Coronary artery (tissue), 2 donors: ENCODE measurements at regions not wholly inside any gene's neighbourhood (a gene's known extent, or its start where the extent isn't known, plus 50 kb on each side); places are given as distances from the start of the nearest gene placed in this dataset.

ENCODE experiments used
- DNase-seq: peaks from one replicate; pipeline ENCODE4 v3.0.0-alpha.2; 2017; ENCODE audit warnings: low spot score
- H3K27ac ChIP-seq, 2 donors: fragments of 200-600 bp; sonication (generic); one replicate each; pipeline ENCODE4 v1.5.1; 2016 to 2019
- H3K4me3 ChIP-seq: fragments of 200-600 bp; sonication (generic); 2 replicates; pipeline ENCODE4 v1.5.1; 2016; ENCODE audit warnings: mild to moderate bottlenecking, moderate library complexity
- TF ChIP-seq, protein P1 (sequence below): fragments of 200-600 bp; sonication (generic); IDR thresholded peaks from one replicate; pipeline ENCODE4 v1.5.1; 2019; ENCODE audit warnings: antibody characterized with exemption

DNA sequence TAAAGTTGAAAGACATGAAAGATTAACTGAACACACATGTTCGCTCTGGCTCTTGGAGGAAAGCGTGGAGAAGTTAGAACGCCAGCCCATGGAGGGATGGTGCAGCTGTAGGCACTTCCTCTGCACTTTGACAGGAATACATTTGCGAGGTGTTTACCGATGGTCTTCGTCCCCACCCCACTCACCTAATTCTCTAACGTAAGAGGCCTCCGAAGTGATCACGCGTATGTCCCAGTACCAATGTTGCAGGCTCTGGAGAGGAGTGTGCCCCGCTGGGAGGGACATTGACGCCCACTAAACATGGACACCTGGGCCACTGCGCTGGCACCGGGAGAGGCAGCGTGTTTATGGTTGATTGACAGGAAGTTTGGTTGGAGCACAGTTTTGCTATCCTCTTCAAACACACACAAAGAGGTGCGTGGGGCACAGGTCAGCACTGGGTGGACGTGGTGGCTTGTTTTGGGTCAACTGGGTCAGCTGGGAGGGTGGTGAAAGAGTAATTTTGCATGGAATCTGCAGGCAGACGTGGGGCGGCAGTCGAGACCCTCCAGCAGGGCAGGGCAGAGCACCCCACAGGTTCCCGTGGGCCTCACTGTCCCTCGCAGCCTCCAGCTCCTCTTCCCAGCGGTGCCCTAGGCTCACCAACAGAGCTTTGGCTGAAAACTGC is 110.1 kb downstream of the DLL1 start:
- no peak overlapping the region for H3K27ac ChIP-seq
- TF ChIP-seq, protein P1, sequence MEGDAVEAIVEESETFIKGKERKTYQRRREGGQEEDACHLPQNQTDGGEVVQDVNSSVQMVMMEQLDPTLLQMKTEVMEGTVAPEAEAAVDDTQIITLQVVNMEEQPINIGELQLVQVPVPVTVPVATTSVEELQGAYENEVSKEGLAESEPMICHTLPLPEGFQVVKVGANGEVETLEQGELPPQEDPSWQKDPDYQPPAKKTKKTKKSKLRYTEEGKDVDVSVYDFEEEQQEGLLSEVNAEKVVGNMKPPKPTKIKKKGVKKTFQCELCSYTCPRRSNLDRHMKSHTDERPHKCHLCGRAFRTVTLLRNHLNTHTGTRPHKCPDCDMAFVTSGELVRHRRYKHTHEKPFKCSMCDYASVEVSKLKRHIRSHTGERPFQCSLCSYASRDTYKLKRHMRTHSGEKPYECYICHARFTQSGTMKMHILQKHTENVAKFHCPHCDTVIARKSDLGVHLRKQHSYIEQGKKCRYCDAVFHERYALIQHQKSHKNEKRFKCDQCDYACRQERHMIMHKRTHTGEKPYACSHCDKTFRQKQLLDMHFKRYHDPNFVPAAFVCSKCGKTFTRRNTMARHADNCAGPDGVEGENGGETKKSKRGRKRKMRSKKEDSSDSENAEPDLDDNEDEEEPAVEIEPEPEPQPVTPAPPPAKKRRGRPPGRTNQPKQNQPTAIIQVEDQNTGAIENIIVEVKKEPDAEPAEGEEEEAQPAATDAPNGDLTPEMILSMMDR, result no peak
- peak; percentile 52 for DNase-seq
- no peak overlapping the region for H3K4me3 ChIP-seq

DNA sequence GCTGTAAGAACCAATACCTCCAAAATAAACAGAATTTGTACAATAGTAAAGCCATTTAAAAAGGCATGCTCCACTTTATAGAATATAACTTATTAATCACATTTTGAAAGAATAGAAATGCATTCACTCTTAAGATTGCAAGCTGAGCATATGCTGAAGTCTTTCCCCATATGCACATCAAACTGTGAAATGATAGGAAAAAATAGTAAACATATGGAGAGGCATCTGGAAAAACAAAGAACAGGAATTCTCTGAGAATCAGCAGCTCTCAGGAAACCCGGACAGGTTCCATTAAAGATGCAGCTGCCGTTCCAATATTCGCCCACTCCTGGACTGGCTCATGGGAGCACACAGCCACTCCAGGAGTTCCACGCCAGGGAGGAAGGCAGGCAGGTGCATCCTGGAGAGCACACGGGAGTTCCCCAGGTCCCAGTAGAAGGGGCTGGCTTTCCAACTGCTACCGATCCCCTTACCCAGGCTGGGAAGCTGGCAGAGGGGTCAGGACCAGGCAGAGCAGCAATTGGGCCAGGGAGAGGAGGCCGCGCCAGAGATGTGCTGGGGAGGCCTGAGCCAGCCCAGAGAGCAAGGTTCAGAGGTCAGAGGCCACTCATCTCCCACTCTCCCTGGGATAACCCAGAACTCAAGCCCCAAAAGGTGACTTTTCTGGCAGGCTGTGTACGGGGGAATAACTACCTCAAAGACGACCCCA is 111.1 kb downstream of the DLL1 start:
- TF ChIP-seq, protein P1, result no peak
- H3K4me3 ChIP-seq, result no peak overlapping the region
- peak; percentile 31 for DNase-seq
- H3K27ac ChIP-seq, result no peak overlapping the region

DNA sequence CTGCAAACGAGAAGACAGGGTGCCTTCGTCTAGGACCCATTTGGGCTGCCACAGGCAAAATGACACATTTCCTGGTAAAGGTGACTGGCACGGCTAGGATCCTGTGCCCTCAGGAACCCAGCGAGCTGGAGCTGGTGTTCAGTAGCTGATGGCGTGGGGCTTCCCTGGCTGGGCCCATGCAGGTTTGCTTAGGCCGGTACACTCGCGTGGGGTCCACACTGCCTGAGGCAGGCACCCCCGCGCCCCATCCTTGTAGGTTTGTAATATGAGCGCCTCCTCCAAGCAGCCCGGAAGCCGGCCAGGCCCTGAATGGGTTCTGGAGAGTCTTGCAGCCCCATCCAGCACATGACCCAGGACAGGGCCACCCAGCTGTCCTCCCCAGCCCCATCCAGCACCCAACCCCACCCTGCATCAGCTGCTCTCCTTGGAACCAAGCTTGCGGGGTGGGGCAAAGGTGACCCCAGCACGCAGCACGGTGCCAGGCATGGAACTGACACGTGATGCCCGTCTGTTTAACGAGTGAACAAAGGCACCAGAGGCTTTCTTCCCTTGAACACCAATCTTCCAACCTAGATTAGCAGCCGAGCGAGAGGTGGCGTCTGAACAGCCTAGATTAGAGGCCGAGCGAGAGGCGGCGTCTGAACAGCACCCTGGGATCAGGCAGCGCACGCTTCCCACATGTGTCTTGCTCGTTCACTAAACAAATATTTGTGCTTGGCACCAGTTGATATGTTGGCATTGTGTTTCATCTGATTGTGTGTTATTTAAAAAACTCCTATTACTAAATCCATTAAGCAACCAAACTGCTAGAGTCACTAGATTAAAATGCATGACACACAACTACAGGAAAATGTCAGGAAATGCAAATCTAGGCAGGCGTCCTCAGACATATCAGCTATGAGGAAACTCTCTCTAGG is 112.1 kb downstream of the DLL1 start:
- peak overlapping the region in 1 of 2 donors; percentile 16 for H3K27ac ChIP-seq
- DNase-seq, result peak; percentile 62
- TF ChIP-seq, protein P1, result no peak

DNA sequence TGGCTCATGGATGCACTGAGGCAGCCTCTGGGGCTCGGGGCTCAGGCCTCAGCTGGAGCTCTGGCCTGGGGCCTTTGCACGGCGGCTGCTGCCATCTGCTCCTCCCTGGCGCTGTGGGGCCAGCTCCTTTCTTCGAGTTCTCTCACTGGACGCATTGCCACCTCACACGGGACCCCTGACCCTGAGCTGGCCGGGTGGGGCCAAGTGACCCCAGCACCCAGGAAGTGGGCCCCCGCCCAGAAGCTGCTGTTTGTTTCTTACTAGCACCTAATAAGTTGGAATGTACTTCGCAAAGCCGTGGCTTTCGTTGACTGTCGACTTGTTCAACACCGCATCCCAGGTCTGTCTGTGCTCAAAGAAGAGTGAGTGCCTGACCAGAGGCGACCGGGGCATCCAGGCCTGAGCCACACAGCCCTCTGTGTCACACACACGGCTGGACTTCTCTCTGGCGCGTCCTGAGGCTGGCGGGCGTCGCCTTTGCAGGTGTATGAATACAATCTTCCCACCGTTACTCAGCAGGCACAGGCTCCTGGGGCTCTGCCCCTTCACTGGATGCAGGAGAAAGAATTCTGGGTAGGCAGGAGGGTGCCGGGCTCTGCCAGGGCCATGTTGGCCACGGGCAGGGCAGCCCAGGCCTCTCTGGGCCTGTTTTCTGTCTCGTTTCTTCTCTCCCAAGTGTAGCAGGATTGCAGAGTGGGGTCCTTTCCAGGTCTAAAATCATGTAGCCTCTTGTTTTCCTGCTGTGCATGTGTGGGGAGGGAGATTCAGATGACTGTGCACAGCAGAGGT is 112.9 kb downstream of the DLL1 start:
- peak; percentile 68 for DNase-seq
- Histone ChIP-seq H3K27ac (no peak overlapping the region), H3K4me3 (no peak overlapping the region)
- TF ChIP-seq, protein P1, result no peak

More for the DNA sequence above, 112.1 kb downstream of the DLL1 start:
- H3K4me3 ChIP-seq, result no peak overlapping the region

DNA sequence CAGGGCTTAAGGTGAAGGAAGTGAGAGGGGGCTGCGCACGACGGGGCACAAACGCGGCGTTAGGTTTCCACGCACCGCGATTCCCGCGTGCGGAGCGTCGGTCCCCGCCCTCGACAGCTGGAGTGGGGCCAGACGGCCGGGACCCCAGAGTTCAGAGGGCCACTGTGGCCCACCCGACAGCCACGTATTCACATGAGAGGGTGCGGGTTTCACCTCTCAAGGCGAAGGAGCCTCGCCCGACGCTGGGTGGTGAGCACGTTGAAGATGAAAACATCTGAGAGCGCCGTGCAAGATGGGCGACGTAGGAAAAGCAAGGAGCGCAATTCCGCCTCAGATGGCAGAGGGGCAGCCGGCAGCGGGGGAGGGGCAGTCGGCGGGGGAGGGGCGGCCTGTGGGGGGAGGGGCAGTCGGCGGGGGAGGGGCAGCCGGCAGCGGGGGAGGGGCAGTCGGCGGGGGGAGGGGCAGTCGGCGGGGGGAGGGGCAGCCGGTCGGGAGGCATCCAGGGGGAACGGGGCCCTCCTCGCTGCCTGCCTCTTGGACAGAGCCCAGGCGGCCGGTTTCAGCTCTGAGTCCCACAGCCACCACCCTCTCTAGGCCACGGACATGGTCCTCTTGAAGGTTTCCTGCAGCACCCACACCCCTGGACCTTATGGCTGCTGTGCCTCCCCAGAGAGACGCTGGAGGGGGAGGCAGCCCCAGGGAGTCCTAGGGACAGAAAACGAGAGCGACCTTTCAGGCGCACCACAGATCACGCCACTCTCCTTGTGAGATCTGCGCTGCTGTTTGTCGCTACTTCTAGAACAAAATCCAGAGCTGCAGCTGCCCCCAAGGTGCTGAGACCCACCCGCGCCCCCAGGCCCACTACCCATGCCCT is 113.7 kb downstream of the DLL1 start:
- DNase-seq, result peak; percentile 71
- TF ChIP-seq, protein P1, result no peak
- Histone ChIP-seq H3K27ac (no peak overlapping the region), H3K4me3 (no peak overlapping the region)
